Spleen (tissue), 7 donors: ENCODE measurements at regions not wholly inside any gene's neighbourhood (a gene's known extent, or its start where the extent isn't known, plus 50 kb on each side); places are given as distances from the start of the nearest gene placed in this dataset.

ENCODE experiments used
- CTCF ChIP-seq, 11 experiments: fragments of 200-600 bp in 7 of 11; fragments of 450-650 bp in 4 of 11; sonication (generic) in 4 of 11; IDR thresholded peaks in 8 of 11; conservative IDR thresholded peaks in 3 of 11; 1 replicate in 7 of 11; 2 replicates in 4 of 11; pipeline versions ENCODE4 v1.4.0 to v1.8.0; 2016 to 2021; ENCODE audit warnings: antibody characterized with exemption in 11 of 11, inconsistent platforms in 4 of 11, mild to moderate bottlenecking in 1 of 11
- POLR2A ChIP-seq, 3 donors: fragments of 450-650 bp; IDR thresholded peaks; one replicate each; pipeline ENCODE4 v1.5.1; 2017; ENCODE audit warnings: antibody characterized with exemption in 3 of 3, mild to moderate bottlenecking in 1 of 3
- POLR2AphosphoS5 ChIP-seq, 3 donors: sonication (generic); formaldehyde crosslinking; IDR thresholded peaks; one replicate each; pipeline ENCODE4 v1.5.1; 2017; ENCODE audit warnings: antibody characterized with exemption in 3 of 3
- donor health status: DM: no; HTN: no; CAD: no; lungs with moderate emphysema.
- donor health status: DM: no; HTN: no; CAD: no.
- donor health status: DM: no; HTN: no; CAD: no.

DNA sequence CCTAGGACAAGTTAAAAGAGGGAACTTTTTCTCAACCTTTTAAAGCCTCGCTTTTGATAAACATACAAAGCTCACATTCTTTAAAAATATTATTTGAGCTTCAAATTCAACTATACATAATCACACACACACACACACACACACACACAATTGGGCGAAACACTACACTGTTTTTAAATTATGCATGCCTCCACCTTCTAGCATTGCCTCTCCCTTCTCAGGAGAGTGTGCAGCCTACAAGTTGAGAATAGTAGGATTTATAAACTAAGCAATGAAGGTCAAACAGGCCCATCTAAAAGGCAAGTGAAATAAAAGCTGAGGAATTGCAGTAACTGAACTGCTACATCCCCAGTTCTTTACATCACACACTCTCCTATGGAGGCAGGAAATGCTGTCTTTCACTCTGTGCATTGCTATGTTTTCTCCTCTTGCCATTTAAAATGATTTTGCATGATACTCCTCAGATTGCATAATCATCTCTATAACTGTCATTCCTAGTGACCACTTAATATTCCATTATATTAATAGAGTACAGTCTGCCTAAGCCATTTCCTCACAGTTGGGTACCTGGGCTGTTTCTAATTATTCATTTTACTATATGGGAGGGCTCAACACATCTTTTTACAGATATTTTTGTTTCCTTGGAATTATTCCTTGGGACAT lies 92.5 kb upstream of the KCNE2 start:
- TF ChIP-seq POLR2AphosphoS5 (IDR thresholded peaks at IDR 0.05) (no peak), CTCF (IDR thresholded peaks at IDR 0.05 in 8 of 11, conservative IDR thresholded peaks at IDR 0.05 in 3 of 11) (no peak), POLR2A (IDR thresholded peaks at IDR 0.05) (no peak)
